22Rv1 (cell line): ENCODE measurements at regions not wholly inside any gene's neighbourhood (a gene's known extent, or its start where the extent isn't known, plus 50 kb on each side); places are given as distances from the start of the nearest gene placed in this dataset.

Experiments
- CTCF ChIP-seq: fragments of 450-650 bp; IDR thresholded peaks from 2 replicates; pipeline ENCODE4 v1.5.1; 2017; ENCODE audit warnings: mild to moderate bottlenecking
- ZFX ChIP-seq: fragments of 450-650 bp; IDR thresholded peaks from 2 replicates; pipeline ENCODE4 v1.6.1; 2017; ENCODE audit warnings: antibody characterized with exemption, borderline replicate concordance

- TF ChIP-seq CTCF (no peak), ZFX (no peak)
Measured at GRCh38 chr2:52895726-52896340, 871.8 kb upstream of the CHAC2 start.
